HepG2 (cell line): ENCODE measurements at regions not wholly inside any gene's neighbourhood (a gene's known extent, or its start where the extent isn't known, plus 50 kb on each side); places are given as distances from the start of the nearest gene placed in this dataset.

ENCODE experiments used
- ADNP ChIP-seq: sonication (generic); formaldehyde crosslinking; IDR thresholded peaks from 2 replicates; pipeline ENCODE4 v1.4.0; 2020; ENCODE audit warnings: missing genetic modification reagents
- DMTF1 ChIP-seq: sonication (generic); formaldehyde crosslinking; IDR thresholded peaks from 2 replicates; pipeline ENCODE4 v1.4.0; 2020; ENCODE audit warnings: mild to moderate bottlenecking, missing genetic modification reagents
- RAD21 ChIP-seq: fragments of 450-650 bp; formaldehyde crosslinking; IDR thresholded peaks from 2 replicates; pipeline ENCODE4 v1.5.0; 2020; ENCODE audit warnings: mild to moderate bottlenecking
- ZBTB20 ChIP-seq: sonication (generic); formaldehyde crosslinking; IDR thresholded peaks from 2 replicates; pipeline ENCODE4 v1.8.1; 2023; ENCODE audit warnings: missing genetic modification reagents, low read depth, mild to moderate bottlenecking, borderline replicate concordance
- ZNF326 ChIP-seq: sonication (generic); formaldehyde crosslinking; IDR thresholded peaks from 2 replicates; pipeline ENCODE4 v1.4.0; 2020; ENCODE audit warnings: missing genetic modification reagents, borderline replicate concordance
- ZNF704 ChIP-seq: sonication (generic); formaldehyde crosslinking; IDR thresholded peaks from 2 replicates; pipeline ENCODE4 v1.8.1; 2023; ENCODE audit warnings: mild to moderate bottlenecking, inconsistent platforms, moderate library complexity, missing genetic modification reagents, borderline replicate concordance
- TF ChIP-seq, protein P1 (sequence below): IDR thresholded peaks from 2 replicates; pipeline ENCODE4 v1.6.1; 2012; ENCODE audit warnings: low read depth, low read length, improper control_type of control experiment

GRCh38 chr18:75696391-75696790 is 268.9 kb upstream of the SMIM21 start:
- TF ChIP-seq RAD21 (CRISPR knock-in tag) (no peak), ADNP (CRISPR knock-in tag) (no peak), ZBTB20 (CRISPR knock-in tag) (no peak), DMTF1 (no peak), ZNF704 (CRISPR knock-in tag) (no peak), ZNF326 (CRISPR knock-in tag) (no peak)
- TF ChIP-seq, protein P1, sequence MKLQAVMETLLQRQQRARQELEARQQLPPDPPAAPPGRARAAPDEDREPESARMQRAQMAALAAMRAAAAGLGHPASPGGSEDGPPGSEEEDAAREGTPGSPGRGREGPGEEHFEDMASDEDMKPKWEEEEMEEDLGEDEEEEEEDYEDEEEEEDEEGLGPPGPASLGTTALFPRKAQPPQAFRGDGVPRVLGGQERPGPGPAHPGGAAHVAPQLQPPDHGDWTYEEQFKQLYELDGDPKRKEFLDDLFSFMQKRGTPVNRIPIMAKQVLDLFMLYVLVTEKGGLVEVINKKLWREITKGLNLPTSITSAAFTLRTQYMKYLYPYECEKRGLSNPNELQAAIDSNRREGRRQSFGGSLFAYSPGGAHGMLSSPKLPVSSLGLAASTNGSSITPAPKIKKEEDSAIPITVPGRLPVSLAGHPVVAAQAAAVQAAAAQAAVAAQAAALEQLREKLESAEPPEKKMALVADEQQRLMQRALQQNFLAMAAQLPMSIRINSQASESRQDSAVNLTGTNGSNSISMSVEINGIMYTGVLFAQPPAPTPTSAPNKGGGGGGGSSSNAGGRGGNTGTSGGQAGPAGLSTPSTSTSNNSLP, result no peak
